GM19240 (cell line): ENCODE measurements at regions not wholly inside any gene's neighbourhood (a gene's known extent, or its start where the extent isn't known, plus 50 kb on each side); places are given as distances from the start of the nearest gene placed in this dataset.

Source experiments
- DNase-seq: peaks from one replicate; pipeline ENCODE4 v3.0.0; 2011; ENCODE audit warnings: low spot score; ENCODE audit not compliant: insufficient read length

DNA sequence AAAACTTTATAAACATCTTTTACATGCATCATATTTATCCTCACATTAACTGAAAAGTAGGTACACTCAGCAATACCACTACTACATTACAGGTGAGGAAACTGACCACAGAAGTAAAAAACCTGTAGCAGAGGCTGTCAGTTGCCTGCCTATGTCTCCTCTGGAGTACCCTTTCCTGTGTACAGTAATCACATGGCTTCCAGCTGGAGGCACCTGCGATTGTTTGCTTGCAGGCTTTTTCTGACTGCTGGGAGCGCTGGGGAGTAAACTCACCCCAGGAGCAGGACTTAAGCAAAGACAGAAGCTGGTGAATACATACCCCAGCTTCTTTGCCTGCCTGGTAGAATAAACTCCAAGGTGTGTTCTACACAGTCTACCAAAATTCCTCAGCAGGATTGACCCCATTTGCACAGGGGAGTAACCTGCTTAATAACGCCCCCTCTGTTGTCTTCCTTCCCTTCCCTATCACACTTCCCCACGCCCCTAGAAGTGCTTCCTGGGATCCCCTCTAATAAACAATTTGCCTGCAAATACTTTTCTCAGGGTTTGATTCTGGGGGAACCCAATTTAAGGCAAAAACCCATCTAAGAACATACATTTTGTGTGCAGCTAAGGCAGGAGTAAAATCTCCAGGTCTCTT, 138.9 kb downstream of the PTH2R start:
- DNase-seq: no peak

DNA sequence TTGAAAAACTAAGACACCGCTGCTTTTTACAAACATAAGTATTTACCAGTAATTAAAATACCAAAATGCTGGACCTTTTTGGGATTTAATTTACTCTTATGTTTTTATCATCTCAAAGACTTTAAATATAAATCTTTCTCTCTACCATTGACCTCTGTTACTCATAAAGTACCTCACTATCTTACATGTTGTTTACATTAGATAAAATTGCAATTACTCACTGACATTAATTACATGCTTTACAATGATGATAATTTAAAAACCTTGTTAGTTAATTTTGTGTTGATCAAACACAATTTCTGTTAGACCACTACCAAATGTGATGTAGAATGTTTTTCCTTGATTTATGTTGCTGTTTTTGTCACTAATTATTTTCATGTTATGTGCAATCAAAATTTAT, 139.5 kb downstream of the PTH2R start:
- no peak for DNase-seq

DNA sequence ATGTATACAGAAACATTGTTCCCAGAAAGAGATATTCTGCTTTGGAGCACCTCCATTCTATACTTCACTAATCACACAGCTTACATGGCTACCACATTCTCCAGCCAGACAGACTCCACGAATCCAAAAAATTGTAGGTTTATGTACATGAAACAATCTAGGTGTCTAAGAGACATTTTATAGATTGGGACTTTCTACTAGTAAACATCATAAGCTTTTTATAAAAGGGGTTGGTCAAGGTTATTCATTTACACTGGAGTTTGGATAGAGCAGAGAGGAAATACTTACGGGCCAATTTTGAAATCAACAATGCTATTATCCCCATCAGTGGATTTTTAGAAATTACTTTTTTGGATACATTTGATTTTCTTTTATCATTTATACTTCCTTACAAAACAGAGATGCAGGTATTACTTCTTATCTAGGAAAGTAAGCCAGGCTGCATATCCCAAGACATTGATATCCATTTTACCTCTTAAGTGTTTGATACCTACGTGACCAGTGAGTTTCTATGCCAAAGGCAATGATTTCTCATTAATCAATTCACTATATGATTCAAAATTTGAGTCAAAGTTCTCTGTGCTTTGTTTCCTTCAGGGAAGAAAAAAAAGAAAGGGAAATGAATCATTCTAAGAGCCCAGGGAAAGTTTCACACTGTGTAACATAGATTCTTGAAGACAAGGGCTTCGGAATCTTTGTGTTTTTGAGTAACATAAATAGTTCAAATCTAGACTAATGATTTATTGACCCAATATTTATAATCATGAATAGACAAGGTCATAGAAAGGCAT, 140.5 kb downstream of the PTH2R start:
- DNase-seq: no peak

DNA sequence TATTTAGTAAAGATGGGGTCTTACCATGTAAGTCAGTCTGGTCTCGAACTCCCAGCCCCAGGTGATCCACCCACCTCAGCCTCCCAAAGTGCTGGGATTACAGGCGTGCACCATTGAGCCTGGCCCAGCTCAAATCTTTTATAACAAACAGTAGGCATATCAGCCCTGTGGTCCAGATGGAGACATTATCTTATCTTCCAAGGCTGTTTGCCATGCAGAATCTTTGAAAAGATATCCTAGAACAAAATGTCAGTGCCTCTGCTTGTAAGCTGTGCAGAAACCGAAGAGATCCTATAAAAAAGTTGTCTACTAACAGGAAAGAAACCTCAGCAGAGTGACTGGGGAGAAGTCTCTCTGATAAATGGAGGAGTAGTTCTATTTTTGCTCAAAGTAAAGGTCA, 142.1 kb downstream of the PTH2R start:
- no peak for DNase-seq

DNA sequence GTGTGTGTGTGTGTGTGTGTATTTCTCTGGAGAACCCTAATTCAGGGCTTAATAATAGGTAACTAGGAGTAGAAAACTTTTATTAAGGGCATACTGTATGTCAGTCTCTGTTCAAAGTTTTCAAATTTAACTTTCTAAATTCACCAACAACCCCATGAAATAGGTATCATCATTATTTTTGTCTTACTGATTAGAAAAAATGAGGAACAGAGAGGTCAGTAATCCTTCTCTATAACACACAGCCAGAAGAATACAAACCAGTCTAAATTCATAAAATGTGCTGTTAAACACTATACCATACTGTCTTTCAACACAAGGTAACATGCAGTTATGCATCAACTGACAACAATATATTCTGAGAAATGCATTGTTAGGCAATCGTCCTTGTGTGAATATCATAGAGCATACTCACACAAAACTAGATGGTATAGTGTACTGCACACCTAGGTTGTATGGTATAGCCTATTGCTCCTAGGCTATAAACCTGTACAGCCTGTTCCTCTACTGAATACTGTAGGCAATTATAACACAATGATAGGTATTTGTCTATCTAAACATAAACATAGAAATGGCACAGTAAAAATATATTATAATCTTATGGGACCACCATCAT, 143.1 kb downstream of the PTH2R start:
- DNase-seq: no peak

DNA sequence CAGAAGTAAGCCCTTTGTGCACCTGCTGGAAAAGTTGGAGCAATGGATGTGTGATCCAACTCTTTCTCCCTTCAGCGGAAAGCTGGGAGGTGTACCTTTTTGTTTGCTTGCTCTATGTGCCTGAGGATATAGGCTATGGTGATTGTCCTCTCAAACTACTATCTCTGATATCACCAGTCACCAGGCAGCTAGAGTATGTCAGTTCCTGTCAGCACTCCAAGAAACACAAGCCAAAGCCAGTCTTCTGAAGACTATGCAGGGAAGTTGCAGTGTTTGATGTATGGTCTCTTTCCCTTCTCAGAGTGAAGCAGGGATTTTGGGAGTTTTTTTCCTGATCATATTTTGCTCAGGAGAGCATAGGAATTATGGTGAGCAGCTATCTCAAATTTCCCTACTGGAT, 146.4 kb downstream of the PTH2R start:
- no peak for DNase-seq

DNA sequence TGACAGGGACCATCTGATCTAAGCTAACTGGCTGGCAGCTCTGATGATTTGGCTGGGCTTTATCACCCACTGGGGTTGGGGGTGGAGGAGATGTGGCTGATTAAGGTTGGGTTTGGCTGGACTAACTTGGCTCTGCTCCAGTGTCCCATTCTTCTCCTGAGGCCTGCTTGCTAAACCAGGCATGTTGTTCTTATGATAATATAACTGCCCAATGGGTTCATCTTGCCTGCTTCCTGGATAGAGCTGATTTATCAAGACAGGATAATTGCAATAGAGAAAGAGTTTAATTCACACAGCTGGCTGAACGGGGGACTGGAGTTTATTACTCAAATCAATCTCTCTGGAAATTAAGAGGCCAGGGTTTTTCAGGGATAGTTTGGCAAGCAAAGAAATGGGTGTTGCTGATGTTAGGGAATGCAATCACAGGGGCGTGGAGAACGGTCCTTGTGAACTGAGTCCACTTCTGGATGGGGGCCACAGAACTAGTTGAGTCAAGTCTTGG, 150.4 kb downstream of the PTH2R start:
- no peak for DNase-seq

DNA sequence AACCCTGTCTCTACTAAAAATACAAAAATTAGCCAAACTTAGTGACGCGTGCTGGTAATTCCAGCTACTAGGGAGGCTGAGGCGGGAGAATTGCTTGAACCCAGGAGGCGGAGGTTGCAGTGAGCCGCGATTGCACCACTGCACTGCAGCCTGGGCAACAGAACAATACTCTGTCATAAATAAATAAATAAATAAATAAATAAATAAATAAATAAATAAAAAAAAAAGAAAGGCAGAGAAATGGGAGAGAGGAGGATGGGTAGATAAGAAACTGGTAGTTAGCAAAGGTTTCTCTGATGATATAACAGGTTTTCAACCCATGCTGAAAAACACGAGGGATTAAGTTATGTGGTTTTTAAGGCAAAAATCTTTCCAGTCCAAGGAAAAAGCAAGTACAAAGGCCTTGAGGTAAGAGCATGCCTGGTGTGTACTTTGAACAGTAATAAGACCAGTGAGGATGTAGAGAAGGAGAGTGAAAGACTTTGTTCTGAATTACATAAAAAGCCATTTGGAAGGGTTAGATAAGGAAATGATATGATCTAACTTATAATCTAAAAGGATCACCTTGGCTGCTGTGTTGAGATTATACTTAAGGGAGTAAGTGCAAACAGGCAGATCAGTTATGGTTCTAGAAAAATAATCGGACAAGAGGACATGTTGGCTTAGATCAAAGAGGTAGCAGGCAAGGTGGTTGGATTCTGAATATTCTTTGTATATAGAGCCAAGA, 159.3 kb downstream of the PTH2R start:
- no peak for DNase-seq

DNA sequence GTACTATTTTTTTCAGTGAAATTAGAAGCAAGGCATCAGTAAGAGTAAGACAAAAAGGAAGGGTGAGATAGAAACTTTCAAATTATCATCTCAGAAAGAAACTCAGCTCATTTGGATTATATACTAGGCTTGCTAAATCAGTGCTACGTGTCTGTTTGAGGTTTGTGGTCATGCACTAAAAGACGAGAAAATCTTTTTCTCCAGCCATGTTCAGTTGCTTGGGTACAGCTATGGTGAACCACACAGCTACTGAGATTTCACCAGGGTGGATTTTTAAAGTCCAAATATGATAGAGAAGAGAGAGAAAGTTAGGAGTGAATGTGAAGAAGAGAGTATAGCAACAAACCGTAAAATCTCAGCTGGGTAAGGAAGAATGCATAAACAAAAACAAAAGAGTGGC, 161.6 kb downstream of the PTH2R start:
- DNase-seq: no peak

DNA sequence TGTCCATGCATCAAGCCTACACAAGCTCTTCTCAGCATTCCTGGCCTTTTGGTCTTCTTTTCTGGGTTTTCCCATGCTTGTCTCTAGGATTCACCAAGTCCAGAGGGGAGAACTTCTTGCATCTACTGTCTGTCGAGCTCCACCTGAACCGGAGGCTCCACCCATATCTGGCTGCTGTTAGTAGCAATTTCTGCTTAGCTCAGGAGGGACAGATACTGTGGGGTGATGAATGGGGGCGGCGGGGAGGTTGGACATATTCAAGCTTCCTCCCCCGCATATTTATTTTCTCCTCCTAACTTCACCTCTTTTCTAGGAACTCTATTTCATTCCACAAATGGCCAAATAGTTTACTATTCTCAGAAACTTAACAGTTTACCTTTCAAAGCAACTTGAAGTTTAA, 163.5 kb downstream of the PTH2R start:
- no peak for DNase-seq

DNA sequence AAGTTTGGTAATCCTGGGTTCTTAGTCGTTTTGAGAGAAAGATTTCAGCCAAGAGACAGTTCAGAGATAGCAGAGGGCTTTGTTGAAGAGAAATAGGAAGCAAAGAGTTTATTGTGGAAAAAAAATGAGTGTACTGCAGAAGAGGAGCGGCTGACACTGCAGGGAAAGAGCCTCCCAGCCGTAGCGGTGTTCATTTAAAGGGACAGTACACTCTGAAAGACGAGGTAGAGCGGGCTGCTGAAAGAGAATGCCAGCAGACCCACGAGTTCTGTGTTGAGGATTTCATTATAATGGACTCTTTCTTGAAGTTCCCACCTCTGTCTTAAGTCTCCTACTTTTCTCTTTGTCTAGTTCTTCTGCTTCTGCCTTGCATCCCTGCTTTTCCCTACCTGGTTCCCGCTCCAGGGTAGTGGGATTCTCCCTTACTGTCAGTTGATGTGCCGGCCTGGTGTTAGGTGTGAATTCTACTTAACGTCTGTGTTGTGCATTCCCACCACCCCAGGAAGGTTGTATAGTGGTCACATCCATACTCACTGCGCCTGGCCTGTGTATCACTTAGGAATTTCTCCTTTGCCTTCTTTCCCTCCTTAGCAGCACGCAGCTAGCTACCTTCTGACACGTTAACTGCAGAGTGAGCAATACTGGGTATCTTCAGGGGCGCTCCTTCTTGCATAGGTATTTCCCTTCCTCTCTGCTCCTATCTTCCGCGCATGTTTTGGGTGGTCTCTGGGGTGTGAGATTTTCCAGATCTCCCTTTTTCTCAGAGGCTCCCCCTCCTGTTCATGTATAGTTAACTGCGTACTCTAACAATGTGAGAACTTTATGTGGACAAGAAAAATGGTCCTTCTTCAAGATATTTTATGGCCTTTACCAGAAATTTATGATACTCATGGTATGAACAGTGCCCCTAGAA, 164.5 kb downstream of the PTH2R start:
- DNase-seq: no peak

DNA sequence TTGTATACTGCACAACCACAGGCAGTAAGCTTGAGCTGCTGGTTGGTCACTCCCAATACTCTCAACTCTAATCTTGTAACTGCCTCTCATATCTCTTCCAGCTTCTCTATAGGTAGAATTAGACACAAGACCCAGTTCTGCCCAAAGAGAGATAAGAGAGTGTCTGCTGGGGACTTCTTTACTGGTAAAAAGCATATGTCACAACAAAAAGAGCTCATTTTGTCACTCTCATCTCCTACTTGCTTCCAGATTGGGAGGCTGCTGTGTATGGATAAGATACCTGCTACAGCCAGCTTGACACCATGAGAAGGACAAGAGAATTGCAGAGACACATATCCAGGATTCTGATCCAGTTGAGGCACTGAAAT, 165.2 kb downstream of the PTH2R start:
- DNase-seq: no peak

DNA sequence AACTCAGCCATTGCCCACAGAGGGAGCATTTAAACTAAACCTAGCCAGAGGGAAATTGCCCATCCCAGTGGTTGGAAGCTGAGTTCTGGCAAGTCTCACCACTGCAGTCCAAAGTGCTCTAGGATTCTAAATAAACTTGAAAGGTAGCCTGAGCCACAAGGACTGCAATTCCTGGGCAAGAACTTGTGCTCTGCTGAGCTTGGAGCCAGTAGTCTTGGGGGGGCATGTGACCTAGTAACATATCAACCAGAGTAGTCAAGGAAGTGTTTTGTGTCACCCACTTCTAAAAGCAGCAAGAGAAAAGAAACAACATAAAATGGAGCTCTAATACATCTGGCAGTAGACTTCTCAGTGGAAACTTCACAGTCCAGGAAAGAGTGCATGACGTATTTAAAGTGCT, 167.0 kb downstream of the PTH2R start:
- no peak for DNase-seq

DNA sequence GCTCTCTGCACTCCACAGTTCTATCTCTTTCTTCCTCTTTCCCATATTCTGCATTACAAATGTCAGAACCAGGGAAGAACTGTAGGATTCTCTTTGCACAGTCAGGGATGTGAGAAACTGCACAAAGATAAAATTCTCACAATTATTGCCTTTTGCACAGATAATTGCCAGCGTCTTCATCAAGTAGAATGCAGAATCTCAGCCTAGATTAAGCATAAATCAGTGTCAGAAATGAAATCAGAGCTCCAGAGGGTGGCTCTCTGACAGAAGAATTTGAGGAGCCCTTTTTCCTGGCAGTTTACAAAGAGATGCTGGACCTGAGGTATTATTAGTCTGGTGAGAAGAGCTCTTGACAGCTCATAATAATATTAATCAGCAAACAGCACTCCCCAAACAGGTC, 173.1 kb downstream of the PTH2R start:
- no peak for DNase-seq

DNA sequence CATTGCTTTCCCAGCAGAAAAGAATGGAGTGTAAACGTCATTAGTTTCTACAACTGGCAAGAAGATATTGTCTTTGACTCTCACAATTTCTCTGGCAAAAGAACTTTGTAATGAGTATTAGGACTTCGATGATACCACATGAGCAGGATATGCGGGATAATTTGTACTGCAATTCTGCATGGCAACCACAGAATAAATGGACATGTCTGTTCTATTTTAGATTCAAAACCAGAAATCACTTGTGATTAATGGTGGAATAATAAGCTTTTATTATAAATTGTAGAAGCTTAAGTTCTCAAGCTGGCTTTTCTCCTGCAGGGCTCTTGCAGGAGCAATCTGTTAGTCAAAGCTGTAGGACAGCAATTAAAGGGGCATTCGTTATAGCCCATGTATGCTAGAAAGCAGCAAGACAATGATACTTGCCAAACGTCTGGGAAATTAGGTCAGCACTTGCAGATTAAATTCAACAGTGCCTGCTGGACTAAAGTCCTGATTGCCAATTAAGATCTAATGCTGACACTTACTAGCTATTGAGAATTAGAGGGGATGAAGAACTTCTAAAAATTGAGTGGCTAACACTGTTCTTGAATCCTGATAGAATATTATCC, 177.9 kb downstream of the PTH2R start:
- no peak for DNase-seq

DNA sequence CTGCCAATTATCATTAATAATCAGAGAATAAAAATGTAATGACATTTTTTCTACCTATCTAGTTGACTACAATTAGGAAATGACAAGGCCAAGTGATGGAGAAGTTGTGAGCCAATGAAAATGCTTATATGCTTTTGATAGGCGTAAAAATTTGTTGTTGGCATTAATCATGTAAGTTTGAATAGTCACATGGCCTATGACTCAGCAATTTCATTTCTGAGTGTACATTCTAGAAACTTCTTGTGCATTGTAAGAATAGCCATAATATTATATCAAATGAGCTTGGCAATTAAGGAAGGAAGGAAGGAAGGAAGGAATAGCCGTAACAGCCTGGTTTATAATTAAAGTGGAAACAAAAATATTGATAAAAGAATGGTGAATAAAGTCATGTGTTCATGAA, 179.9 kb downstream of the PTH2R start:
- no peak for DNase-seq

DNA sequence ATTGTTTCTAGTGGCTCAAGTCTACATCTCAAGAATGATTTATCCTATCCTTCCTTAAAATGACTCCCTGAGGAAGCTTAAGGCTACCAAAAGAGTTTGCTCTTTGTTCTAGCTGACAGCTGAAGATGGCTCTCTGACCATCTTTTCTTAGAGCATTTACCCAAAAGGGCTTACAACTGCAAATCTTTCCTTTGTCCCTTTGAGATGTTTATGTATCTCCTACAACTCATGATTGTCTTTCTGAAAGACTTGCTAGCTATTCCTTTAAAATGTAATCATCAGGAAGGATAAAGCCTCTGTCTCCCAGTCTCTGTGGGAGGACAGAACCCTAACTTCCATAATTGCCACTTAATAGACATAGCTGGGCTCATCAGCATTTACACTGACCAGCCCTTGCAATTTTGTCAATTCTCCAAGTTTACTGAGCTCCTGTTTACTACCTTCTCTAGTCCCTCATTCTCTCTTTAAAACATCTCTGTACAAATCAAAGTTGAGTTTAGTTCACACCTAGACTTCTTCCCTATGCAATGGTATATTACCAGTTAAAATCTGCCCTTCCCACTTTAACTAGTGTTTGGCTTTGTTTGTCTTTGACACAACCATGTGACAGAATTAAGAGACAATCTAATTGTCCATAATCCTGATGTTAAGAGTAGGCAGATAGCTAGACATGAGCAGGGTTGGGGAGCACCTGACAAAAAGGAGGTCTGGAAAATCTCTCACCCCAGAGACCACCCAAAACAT, 188.2 kb downstream of the PTH2R start:
- no peak for DNase-seq

DNA sequence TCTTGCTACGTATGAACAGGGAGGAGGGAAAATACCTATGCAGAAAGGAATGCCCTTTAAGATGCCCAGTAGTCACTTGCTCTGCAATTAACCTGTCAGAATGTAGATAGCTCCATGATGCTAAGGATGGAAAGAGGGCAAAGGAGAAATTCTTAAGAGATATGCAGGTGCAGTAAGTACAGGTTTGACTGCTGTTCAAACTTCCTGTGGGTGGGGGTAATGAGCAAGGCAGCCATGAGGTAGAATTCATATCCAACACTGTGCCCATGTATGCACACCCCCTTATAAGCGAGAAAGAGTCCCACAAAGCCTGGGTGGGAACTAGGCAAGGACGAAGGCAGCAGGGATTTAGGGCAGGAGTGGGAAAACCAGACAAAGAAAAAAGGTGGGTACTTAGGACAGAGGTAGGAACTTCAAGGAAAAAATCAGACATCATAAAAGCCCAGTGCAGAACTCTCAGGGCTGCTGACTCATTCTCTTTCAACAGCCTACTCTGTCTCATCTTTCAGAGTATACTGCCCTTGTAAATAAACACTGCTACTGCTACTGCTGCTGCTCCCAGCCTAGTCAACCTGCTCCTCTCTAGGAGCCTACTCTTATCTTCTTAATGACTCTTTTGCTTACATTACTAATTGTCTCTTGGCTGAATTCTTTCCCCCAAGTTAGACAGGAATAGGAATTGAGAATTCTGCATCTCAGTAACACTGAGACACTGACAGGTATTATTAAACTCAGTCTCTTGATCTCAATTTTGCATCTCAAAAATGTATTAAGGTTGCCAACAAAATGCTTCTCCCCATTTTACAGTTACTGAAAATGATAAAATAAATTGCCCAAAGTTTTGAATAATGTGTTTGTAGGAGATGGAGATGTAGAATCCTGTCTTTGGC, 189.0 kb downstream of the PTH2R start:
- no peak for DNase-seq

DNA sequence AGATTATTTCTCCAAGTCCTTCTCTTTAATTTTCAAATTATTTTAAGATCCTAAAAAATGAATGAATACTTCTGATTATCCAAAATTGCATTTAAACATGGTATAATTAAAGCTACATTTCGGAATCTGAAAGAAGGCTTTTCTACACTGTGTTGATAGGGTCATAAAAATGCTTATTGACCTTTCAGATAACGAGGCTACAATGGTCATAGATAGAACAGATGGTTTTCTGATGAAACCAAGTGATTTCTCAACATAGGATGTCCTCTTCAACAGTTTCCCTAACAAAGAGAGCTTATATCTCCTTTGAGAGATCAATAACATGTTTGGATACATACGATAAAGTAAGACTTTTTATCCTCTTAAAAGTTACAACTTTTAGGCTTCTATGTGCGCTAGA, 201.1 kb downstream of the PTH2R start:
- DNase-seq: no peak
